HL-60 (cell line): ENCODE measurements at regions not wholly inside any gene's neighbourhood (a gene's known extent, or its start where the extent isn't known, plus 50 kb on each side); places are given as distances from the start of the nearest gene placed in this dataset.

ENCODE experiments used
- CTCF ChIP-seq: IDR thresholded peaks from one replicate; pipeline ENCODE4 v1.5.1; 2011; ENCODE audit warnings: low read length, control low read depth, inconsistent platforms; ENCODE audit not compliant: insufficient read depth
- POLR2AphosphoS5 ChIP-seq: IDR thresholded peaks from 2 replicates; pipeline ENCODE4 v1.6.1; 2012; ENCODE audit warnings: low read depth

GRCh38 chr3:30521156-30521715 lies 85.2 kb upstream of the TGFBR2 start:
- TF ChIP-seq CTCF (no peak), POLR2AphosphoS5 (no peak)
